IPS-NIHi7 (cell line): ENCODE measurements at regions not wholly inside any gene's neighbourhood (a gene's known extent, or its start where the extent isn't known, plus 50 kb on each side); places are given as distances from the start of the nearest gene placed in this dataset.

Source experiments
- DNase-seq: peaks from one replicate; pipeline ENCODE4 v3.0.0; 2012; ENCODE audit warnings: mixed read lengths; ENCODE audit errors: extremely low spot score

GRCh38 chr11:112901924-112902323 is 59.3 kb upstream of the NCAM1 start:
- DNase-seq: no peak

GRCh38 chr11:112902361-112903011 is 58.7 kb upstream of the NCAM1 start:
- no peak for DNase-seq

GRCh38 chr11:112903340-112903739 is 57.9 kb upstream of the NCAM1 start:
- no peak for DNase-seq

- DNase-seq: no peak
These were observed 50.1 kb upstream of the NCAM1 start for GRCh38 chr11:112911124-112911523.
